HS-5 (cell line): ENCODE measurements at regions not wholly inside any gene's neighbourhood (a gene's known extent, or its start where the extent isn't known, plus 50 kb on each side); places are given as distances from the start of the nearest gene placed in this dataset.
"Not testable (repeated sequence)": the region's sequence is repeated elsewhere in the genome, so short reads cannot be mapped to it uniquely, and the experiment has no call there.

ENCODE experiments used
- DNase-seq: peaks from one replicate; pipeline ENCODE4 v3.0.0-alpha.2; 2012; ENCODE audit warnings: low read depth

DNA sequence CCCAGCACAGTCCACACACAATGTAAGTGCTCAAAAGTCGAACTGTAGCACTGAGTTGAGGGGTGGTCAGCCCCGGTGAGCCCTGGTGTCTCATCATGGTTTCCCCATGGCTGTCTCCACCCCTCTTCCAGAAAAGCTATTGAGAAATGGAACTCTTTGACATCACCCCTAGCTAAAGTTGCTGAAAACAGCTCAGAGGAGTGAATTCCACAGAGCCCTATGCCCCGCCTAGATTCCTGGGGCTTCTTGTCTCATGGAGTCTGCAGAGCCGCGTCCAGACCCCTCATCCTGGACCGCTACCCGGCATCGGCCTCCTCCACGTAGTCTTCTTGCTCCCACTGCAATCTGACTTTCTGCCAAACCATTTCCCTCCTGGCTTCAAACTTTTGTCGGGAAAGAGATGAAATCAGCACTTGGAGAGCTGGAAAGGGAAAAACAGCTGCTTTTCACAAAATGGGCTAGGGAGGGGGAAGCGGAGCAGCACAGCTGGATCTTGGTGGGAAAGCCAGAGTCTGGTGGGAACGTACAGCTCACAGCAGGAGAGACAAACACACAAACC is 132.2 kb downstream of the SNX5 start:
- DNase-seq, result no peak

GRCh38 chr20:17835934-17836300 is 132.7 kb downstream of the SNX5 start:
- no peak for DNase-seq

DNA sequence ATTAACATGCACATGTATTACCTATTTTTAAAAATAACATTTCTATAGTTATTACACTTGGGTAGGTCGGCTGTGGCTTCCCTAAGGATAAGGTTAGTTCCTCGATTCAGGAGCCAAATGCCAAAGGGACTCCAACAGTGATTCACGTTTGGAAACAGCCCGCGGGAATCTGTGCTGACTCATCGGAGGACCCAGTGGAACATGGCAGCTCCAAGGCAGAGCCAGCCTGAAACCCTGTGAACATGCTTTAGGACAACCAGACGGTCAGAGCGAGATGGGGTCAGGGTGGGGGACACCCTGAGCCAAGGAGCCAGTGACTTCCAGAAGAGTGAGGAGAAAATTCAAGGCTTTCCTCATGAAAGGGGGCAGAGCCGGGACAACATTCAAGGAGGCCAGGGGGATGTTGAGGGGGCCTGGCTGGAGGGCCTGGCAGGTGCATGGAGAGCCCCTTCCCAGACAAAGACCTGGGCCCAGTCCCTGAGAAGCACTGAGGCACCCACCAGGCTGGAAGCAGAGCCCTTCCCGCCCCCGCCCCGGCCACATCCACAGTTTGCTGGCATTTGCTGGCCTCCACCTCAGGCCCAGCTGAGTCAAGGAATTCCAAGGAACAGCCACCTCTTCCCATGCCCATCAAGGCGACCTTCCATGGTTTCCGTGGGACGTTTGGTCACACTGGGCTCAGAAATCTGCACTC is 133.2 kb downstream of the SNX5 start:
- DNase-seq, result peak; percentile 66

DNA sequence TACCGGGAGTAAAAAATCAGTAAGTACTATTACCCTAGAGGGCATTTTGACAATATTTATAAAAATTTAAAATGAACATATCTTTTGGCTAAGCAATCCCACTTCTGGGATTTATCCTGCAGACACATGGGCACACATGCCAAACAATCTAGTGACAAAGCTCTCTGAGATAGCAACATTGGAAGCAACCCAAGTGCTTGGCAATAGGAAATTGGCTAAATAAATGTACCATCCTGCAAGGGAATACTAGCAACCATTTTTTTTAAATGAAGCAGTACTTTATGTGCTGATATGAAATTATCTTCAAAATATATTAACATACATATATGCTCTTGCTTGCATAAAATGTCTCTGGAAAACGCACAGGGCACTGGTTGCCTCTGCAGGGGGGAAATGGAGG is 133.8 kb downstream of the SNX5 start:
- DNase-seq, result no peak

DNA sequence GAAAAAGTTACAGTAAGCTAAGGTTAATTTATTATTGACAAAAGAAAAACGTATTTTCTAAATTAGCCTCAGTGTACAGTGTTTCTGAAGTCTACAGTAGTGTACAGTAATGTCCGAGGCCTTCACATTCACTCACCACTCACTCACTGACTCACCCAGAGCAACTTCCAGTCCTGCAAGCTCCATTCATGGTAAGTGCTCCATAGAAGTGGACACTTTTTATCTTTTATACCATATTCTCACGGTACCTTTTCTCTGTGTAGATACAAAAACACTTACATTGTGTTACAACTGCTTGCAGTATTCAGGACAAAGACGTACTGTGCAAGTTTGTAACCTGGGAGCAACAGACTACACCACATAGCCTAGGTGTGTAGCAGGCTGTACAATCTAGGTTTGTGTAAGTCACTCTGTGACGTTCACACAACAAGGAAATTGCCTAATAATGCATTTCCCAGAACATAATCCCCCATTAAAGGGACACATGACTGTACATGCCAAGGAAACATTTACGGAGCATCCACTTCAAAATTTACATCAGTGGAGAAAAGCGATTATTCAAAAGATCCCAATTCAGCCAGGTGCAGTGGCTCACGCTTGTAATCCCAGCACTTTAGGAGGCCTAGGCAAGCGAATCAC is 133.4 kb downstream of the BANF2 start:
- DNase-seq, result no peak

- DNase-seq, result no peak
These were observed 132.6 kb downstream of the BANF2 start for GRCh38 chr20:17832236-17832915.

DNA sequence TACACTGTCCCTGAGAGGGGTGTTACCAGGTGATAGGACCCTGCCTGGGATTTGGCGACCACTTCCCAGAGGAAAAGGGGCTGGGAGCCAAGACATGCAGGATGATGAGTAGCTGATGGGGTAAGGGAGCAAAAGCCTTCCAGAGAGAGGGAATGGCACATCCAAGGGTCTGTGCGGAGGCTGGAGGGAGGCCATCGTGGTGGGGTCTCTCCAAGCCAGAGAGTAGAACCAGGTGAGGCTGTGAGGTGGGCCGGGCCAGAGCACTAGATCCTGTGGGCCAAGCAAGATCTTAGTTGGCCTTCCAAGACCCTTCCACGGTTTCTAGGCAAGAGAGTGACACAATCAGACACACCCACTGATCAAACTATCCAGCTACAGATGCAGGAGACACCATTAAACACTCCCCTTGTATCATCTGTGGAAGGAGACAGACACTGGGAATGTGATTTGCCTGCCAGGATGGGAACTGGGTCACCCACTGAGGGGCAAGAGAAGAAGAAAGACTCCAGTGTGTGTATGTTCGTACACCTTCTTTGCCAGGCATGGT is 128.9 kb downstream of the BANF2 start:
- no peak for DNase-seq

GRCh38 chr20:17827759-17828559 is 128.2 kb downstream of the BANF2 start:
- DNase-seq, result no peak

DNA sequence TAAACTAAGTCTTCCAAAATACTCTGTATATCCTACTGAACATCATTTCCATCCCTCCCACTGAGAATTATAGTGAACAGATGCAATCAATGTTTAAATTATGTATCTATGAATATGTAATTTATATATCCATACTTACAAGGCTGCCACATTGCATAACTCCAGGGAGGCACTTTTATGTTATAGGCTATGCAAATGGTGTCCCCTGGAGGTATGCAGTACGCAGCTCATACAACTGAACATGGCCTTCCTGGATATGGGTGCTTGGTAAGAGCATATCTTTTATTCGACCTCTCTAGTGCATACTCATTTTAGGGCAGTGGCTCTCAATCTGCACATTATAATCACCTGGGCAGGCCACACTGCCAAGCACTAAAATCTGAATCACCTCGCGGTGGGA is 127.3 kb downstream of the BANF2 start:
- DNase-seq, result no peak

- no peak for DNase-seq
These were observed 126.4 kb downstream of the BANF2 start for GRCh38 chr20:17825960-17826843.

DNA sequence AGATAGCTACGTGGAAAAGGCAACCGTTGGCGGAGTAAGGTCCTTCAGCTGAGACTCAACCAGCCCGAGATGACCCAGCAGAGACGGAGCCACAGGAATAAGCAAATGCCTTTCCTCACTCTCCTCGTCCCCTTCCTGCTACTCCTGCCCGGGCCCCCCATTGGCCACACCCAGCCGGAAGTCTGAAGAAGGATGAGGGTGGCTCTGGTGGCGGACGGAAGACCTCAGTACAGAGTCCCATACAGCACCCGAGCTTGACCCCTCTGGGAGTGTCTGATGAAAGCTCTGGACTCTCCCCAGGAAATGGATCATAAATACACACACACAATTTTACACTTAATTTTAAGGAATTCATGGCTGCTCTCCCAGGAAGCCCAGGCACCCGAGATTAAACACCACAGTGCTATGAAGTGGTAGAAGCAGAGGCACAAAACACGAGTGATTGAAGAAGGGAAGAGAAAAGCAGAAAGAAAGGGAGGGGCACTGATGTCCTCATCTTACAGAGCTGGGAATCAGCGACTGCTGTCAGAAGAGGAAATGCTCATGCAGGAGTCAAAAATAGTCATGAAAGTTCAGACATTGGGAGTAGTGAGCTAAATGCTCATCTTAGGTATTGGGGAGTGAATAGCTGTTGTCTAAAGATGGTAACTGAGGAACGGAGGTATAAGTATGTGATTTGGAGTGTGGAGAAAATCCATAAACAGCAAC is 125.6 kb downstream of the BANF2 start:
- DNase-seq, result no peak

GRCh38 chr20:17824676-17825251 is 125.0 kb downstream of the BANF2 start:
- no peak for DNase-seq

- DNase-seq, result no peak
These were observed 123.8 kb downstream of the BANF2 start for GRCh38 chr20:17823409-17824144.

DNA sequence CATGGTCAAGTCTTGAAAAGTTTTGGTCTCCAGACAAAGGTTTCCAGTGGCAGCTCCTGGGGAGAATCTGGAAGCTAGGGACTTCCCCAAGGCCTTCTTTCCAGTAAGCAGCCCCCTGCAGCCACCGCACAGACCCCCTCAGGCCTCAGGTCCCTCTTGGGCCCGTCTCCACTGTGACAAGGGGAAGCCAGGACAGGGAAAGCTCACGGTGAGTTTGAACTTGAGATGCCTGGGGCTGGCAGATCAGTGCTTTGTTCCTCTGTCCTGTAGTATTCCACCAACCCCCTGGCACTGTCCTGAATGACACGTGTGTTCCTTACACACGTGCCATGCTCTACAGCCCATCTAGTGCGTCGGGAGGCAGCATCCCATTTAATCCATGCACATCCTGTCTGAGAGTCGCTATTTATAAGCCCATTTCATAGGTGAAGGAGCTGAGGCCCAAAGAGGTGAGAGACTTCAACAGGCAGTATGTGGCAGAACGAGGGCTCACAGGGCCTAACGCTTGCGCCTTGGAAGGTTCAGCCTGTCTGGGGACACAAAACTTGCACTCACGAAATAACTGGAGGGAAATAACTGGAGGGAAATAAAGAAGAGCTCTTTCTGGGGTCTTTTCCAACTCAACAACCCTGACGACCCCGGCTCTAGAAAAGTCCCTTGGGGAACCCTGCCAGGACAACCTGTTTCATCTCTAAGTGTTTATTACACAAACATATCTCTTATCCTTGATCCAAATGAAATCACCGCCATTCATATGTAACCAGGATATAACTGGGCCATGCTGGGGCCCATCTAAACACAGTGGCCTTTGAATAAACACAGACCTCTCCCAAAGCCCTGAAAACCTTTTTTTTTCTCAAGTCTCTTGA is 123.0 kb downstream of the BANF2 start:
- no peak for DNase-seq

DNA sequence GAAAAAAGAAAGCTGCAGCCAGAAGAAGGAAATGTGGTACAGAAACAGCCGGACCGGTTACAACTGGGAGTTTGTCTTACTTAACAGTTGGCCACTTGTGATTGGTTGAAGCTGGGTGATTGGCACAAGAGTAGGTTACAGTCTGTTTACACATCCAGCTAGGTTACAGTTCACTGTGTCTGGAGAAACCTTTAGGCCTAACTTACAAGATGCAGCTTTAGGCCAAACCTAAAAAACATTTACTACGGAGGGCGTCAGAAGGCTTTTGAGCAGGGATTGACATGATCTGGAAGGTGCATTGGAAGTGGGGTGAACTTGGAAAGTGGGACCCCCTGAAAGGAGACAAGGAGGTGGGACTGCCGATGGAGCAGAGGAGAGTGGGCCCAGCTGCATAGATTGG is 122.3 kb downstream of the BANF2 start:
- no peak for DNase-seq

- not testable (repeated sequence) for DNase-seq
These were observed 121.8 kb downstream of the BANF2 start for GRCh38 chr20:17821606-17822005.

- DNase-seq, result no peak
These were observed 119.8 kb downstream of the BANF2 start for GRCh38 chr20:17819395-17820093.

GRCh38 chr20:17818187-17818586 is 118.4 kb downstream of the BANF2 start:
- no peak for DNase-seq
